Activated CD8-positive, alpha-beta T cell treated with anti-CD3 and anti-CD28 coated beads, Interleukin-2, amount 10 ng/mL, durations not matched to agents 7 days and 5 days (primary cell): ENCODE measurements at regions not wholly inside any gene's neighbourhood (a gene's known extent, or its start where the extent isn't known, plus 50 kb on each side); places are given as distances from the start of the nearest gene placed in this dataset.

Source experiments
- ATAC-seq: fragments of 150-1000 bp; cut with Tn5 transposase; one replicate; pipeline ENCODE4 v1.10.0; 2021; ENCODE audit warnings: moderate library complexity
- CTCF ChIA-PET: fragments of 350-600 bp; sonication (Branson Sonifier 250); formaldehyde crosslinking; loops from one replicate; lab custom pipeline; 2021; ENCODE audit warnings: antibody characterized with exemption; lab: Charles Lee
- POLR2A ChIA-PET: fragments of 350-600 bp; sonication (Branson Sonifier 250); formaldehyde crosslinking; loops from one replicate; lab custom pipeline; 2021; ENCODE audit warnings: antibody characterized with exemption; lab: Charles Lee
- DNase-seq: peaks from one replicate; pipeline ENCODE4 v3.0.0-alpha.2; 2020
- H3K27ac Mint-ChIP-seq: one replicate; pipeline ENCODE4 v1.8.0; 2021; ENCODE audit warnings: mild to moderate bottlenecking, mixed read lengths
- H3K27me3 Mint-ChIP-seq: one replicate; pipeline ENCODE4 v1.8.0; 2021; ENCODE audit warnings: low read depth, mixed read lengths
- H3K36me3 Mint-ChIP-seq: one replicate; pipeline ENCODE4 v1.8.0; 2021; ENCODE audit warnings: low read depth, mixed read lengths
- H3K4me1 Mint-ChIP-seq: one replicate; pipeline ENCODE4 v1.8.0; 2021; ENCODE audit warnings: low read depth, mixed read lengths
- H3K4me3 Mint-ChIP-seq: one replicate; pipeline ENCODE4 v1.8.0; 2021; ENCODE audit warnings: mild to moderate bottlenecking, mixed read lengths
- H3K9me3 Mint-ChIP-seq: one replicate; pipeline ENCODE4 v1.8.0; 2022; ENCODE audit warnings: mixed read lengths; ENCODE audit not compliant: insufficient read depth

GRCh38 chr5:105947461-105947860, 1723.3 kb downstream of the EFNA5 start:
- CTCF ChIA-PET, result no interaction called here
- Mint-ChIP-seq H3K27me3 (no peaks in the 10 kb centered on the region), H3K4me3 (no peak overlapping the region), H3K36me3 (no peaks in the 10 kb centered on the region), H3K27ac (no peak overlapping the region), H3K4me1 (no peaks in the 10 kb centered on the region), H3K9me3 (peaks cover 5% of the 10 kb centered on the region)
- no peak for ATAC-seq
- POLR2A ChIA-PET, result no interaction called here
- no peak for DNase-seq

- POLR2A ChIA-PET, result no interaction called here
- H3K36me3 Mint-ChIP-seq, result no peaks in the 10 kb centered on the region
- CTCF ChIA-PET, result no interaction called here
- H3K27ac Mint-ChIP-seq, result no peak overlapping the region
- peaks cover 5% of the 10 kb centered on the region for H3K9me3 Mint-ChIP-seq
- H3K27me3 Mint-ChIP-seq, result no peaks in the 10 kb centered on the region
- no peaks in the 10 kb centered on the region for H3K4me1 Mint-ChIP-seq
- ATAC-seq, result no peak
- no peak for DNase-seq
- no peak overlapping the region for H3K4me3 Mint-ChIP-seq
Measured at GRCh38 chr5:105945203-105945972, 1725.3 kb downstream of the EFNA5 start.

GRCh38 chr5:105940181-105940580, 1730.6 kb downstream of the EFNA5 start:
- Mint-ChIP-seq H3K9me3 (peaks cover 5% of the 10 kb centered on the region), H3K27ac (no peak overlapping the region), H3K4me3 (no peak overlapping the region), H3K27me3 (no peaks in the 10 kb centered on the region), H3K36me3 (no peaks in the 10 kb centered on the region), H3K4me1 (no peaks in the 10 kb centered on the region)
- ATAC-seq, result no peak
- ChIA-PET CTCF (no interaction called here), POLR2A (no interaction called here)
- DNase-seq, result no peak

GRCh38 chr5:105934171-105934570, 1736.6 kb downstream of the EFNA5 start:
- DNase-seq (no peak), ATAC-seq (no peak)
- Mint-ChIP-seq H3K36me3 (no peaks in the 10 kb centered on the region), H3K4me3 (no peak overlapping the region), H3K27ac (no peak overlapping the region), H3K9me3 (peaks cover 5% of the 10 kb centered on the region), H3K27me3 (no peaks in the 10 kb centered on the region), H3K4me1 (no peaks in the 10 kb centered on the region)
- ChIA-PET CTCF (no interaction called here), POLR2A (no interaction called here)

GRCh38 chr5:105931881-105932421, 1738.8 kb downstream of the EFNA5 start:
- H3K4me1 Mint-ChIP-seq, result no peaks in the 10 kb centered on the region
- no peak for ATAC-seq
- POLR2A ChIA-PET, result no interaction called here
- no peaks in the 10 kb centered on the region for H3K27me3 Mint-ChIP-seq
- CTCF ChIA-PET, result no interaction called here
- peaks cover 5% of the 10 kb centered on the region for H3K9me3 Mint-ChIP-seq
- no peak overlapping the region for H3K4me3 Mint-ChIP-seq
- no peak overlapping the region for H3K27ac Mint-ChIP-seq
- DNase-seq, result no peak
- no peaks in the 10 kb centered on the region for H3K36me3 Mint-ChIP-seq

GRCh38 chr5:105929858-105930257, 1740.9 kb downstream of the EFNA5 start:
- no peaks in the 10 kb centered on the region for H3K4me1 Mint-ChIP-seq
- H3K4me3 Mint-ChIP-seq, result no peak overlapping the region
- no peak for DNase-seq
- ChIA-PET CTCF (no interaction called here), POLR2A (no interaction called here)
- H3K27me3 Mint-ChIP-seq, result no peaks in the 10 kb centered on the region
- no peaks in the 10 kb centered on the region for H3K36me3 Mint-ChIP-seq
- H3K9me3 Mint-ChIP-seq, result peaks cover 5% of the 10 kb centered on the region
- H3K27ac Mint-ChIP-seq, result no peak overlapping the region
- ATAC-seq, result no peak

- Mint-ChIP-seq H3K4me1 (no peaks in the 10 kb centered on the region), H3K4me3 (no peak overlapping the region), H3K36me3 (no peaks in the 10 kb centered on the region), H3K27ac (no peak overlapping the region), H3K9me3 (peaks cover 9% of the 10 kb centered on the region), H3K27me3 (no peaks in the 10 kb centered on the region)
- POLR2A ChIA-PET, result no interaction called here
- no peak for DNase-seq
- ATAC-seq, result no peak
- CTCF ChIA-PET, result no interaction called here
Measured at GRCh38 chr5:105924366-105924765, 1746.4 kb downstream of the EFNA5 start.

- Mint-ChIP-seq H3K27me3 (no peaks in the 10 kb centered on the region), H3K4me3 (no peak overlapping the region), H3K4me1 (no peaks in the 10 kb centered on the region), H3K36me3 (no peaks in the 10 kb centered on the region), H3K27ac (no peak overlapping the region), H3K9me3 (peaks cover 4% of the 10 kb centered on the region)
- CTCF ChIA-PET, result no interaction called here
- no peak for ATAC-seq
- no peak for DNase-seq
- POLR2A ChIA-PET, result no interaction called here
Measured at GRCh38 chr5:105922574-105922973, 1748.2 kb downstream of the EFNA5 start.

- Mint-ChIP-seq H3K9me3 (peaks cover 4% of the 10 kb centered on the region), H3K4me1 (no peaks in the 10 kb centered on the region), H3K4me3 (no peak overlapping the region), H3K27me3 (no peaks in the 10 kb centered on the region), H3K27ac (no peak overlapping the region), H3K36me3 (no peaks in the 10 kb centered on the region)
- POLR2A ChIA-PET, result no interaction called here
- CTCF ChIA-PET, result no interaction called here
- no peak for ATAC-seq
- no peak for DNase-seq
Measured at GRCh38 chr5:105922080-105922479, 1748.7 kb downstream of the EFNA5 start.

GRCh38 chr5:105917189-105917588, 1753.5 kb downstream of the EFNA5 start:
- Mint-ChIP-seq H3K27me3 (no peaks in the 10 kb centered on the region), H3K4me1 (no peaks in the 10 kb centered on the region), H3K9me3 (peaks cover 4% of the 10 kb centered on the region), H3K4me3 (no peak overlapping the region), H3K36me3 (no peaks in the 10 kb centered on the region), H3K27ac (no peak overlapping the region)
- POLR2A ChIA-PET, result no interaction called here
- CTCF ChIA-PET, result no interaction called here
- DNase-seq, result no peak
- ATAC-seq, result no peak

- Mint-ChIP-seq H3K27ac (no peak overlapping the region), H3K36me3 (no peaks in the 10 kb centered on the region), H3K27me3 (no peaks in the 10 kb centered on the region), H3K9me3 (peaks cover 16% of the 10 kb centered on the region), H3K4me1 (no peaks in the 10 kb centered on the region), H3K4me3 (no peak overlapping the region)
- ATAC-seq (no peak), DNase-seq (no peak)
- POLR2A ChIA-PET, result no interaction called here
- CTCF ChIA-PET, result no interaction called here
Measured at GRCh38 chr5:105907016-105907415, 1763.7 kb downstream of the EFNA5 start.

- ChIA-PET POLR2A (no interaction called here), CTCF (no interaction called here)
- no peak for DNase-seq
- no peak for ATAC-seq
- Mint-ChIP-seq H3K27ac (no peak overlapping the region), H3K36me3 (no peaks in the 10 kb centered on the region), H3K9me3 (peaks cover 16% of the 10 kb centered on the region), H3K4me1 (no peaks in the 10 kb centered on the region), H3K4me3 (no peak overlapping the region), H3K27me3 (no peaks in the 10 kb centered on the region)
Measured at GRCh38 chr5:105905392-105905791, 1765.3 kb downstream of the EFNA5 start.

- H3K27me3 Mint-ChIP-seq, result no peaks in the 10 kb centered on the region
- ChIA-PET CTCF (no interaction called here), POLR2A (no interaction called here)
- H3K36me3 Mint-ChIP-seq, result no peaks in the 10 kb centered on the region
- H3K4me3 Mint-ChIP-seq, result no peak overlapping the region
- ATAC-seq (no peak), DNase-seq (no peak)
- H3K4me1 Mint-ChIP-seq, result no peaks in the 10 kb centered on the region
- H3K27ac Mint-ChIP-seq, result no peak overlapping the region
- H3K9me3 Mint-ChIP-seq, result peaks cover 7% of the 10 kb centered on the region
Measured at GRCh38 chr5:105903069-105903468, 1767.7 kb downstream of the EFNA5 start.
